OCI-LY7 (cell line): ENCODE measurements at regions not wholly inside any gene's neighbourhood (a gene's known extent, or its start where the extent isn't known, plus 50 kb on each side); places are given as distances from the start of the nearest gene placed in this dataset.

Experiments used
- BruUV-seq: library from RNA; stranded (reverse); fragments of 400-500 nt; replicated peaks from 2 replicates; lab custom pipeline; 2021; lab: Mats Ljungman, UMichigan
- CTCF ChIA-PET: fragments of 300-600 bp; sonication (Branson Sonifier 250); formaldehyde crosslinking; loops from one replicate; lab custom pipeline; 2022; ENCODE audit warnings: antibody characterized with exemption; ENCODE audit not compliant: unreplicated experiment; lab: Charles Lee
- POLR2A ChIA-PET: fragments of 300-600 bp; sonication (Branson Sonifier 250); formaldehyde crosslinking; loops from one replicate; lab custom pipeline; 2022; ENCODE audit warnings: antibody characterized with exemption; lab: Charles Lee
- DNase-seq: peaks from one replicate; pipeline ENCODE4 v3.0.0-alpha.2; 2015; ENCODE audit warnings: low spot score
- H2AFZ ChIP-seq: fragments of 200-600 bp; sonication (generic), shearing (Covaris generic); 2 replicates; pipeline ENCODE4 v1.6.1; 2014; ENCODE audit warnings: mild to moderate bottlenecking, antibody characterized with exemption, low read length, moderate library complexity
- H3K27ac ChIP-seq: fragments of 200-600 bp; sonication (generic); 2 replicates; pipeline ENCODE4 v1.5.1; 2014; ENCODE audit warnings: mixed run types, low read depth, mild to moderate bottlenecking, moderate library complexity, low read length, inconsistent platforms; ENCODE audit not compliant: poor library complexity, severe bottlenecking
- H3K36me3 ChIP-seq: fragments of 200-600 bp; sonication (generic); 2 replicates; pipeline ENCODE4 v1.6.1; 2014; ENCODE audit warnings: mild to moderate bottlenecking, antibody characterized with exemption, low read length, moderate library complexity, mixed read lengths; ENCODE audit not compliant: insufficient read depth
- H3K4me1 ChIP-seq: fragments of 200-600 bp; sonication (generic); 2 replicates; pipeline ENCODE4 v1.5.1; 2014; ENCODE audit warnings: mild to moderate bottlenecking, low read length; ENCODE audit not compliant: insufficient read depth, poor library complexity, severe bottlenecking
- H3K4me2 ChIP-seq: fragments of 200-600 bp; sonication (generic); 2 replicates; pipeline ENCODE4 v1.6.1; 2014; ENCODE audit warnings: mild to moderate bottlenecking, low read length
- H3K4me3 ChIP-seq: fragments of 200-600 bp; sonication (generic); 2 replicates; pipeline ENCODE4 v1.5.1; 2014; ENCODE audit warnings: mild to moderate bottlenecking, low read depth, low read length; ENCODE audit not compliant: poor library complexity, severe bottlenecking
- H3K79me2 ChIP-seq: fragments of 200-600 bp; sonication (generic); 2 replicates; pipeline ENCODE4 v1.6.1; 2016; ENCODE audit warnings: low read depth, mild to moderate bottlenecking, low read length, moderate library complexity, mixed read lengths; ENCODE audit not compliant: insufficient read depth
- H3K9me2 ChIP-seq: fragments of 200-600 bp; sonication (generic); 2 replicates; pipeline ENCODE4 v1.6.1; 2016; ENCODE audit warnings: mild to moderate bottlenecking, low read length, mixed read lengths; ENCODE audit not compliant: insufficient read depth
- H3K9me3 ChIP-seq: fragments of 200-600 bp; sonication (generic); 2 replicates; pipeline ENCODE4 v1.6.1; 2014; ENCODE audit warnings: mild to moderate bottlenecking, mixed run types, low read length, mixed read lengths
- H4K20me1 ChIP-seq: fragments of 200-600 bp; sonication (generic); 2 replicates; pipeline ENCODE4 v1.6.1; 2014; ENCODE audit warnings: mild to moderate bottlenecking, antibody characterized with exemption, low read length, moderate library complexity, mixed read lengths; ENCODE audit not compliant: insufficient read depth
- EZH2phosphoT487 ChIP-seq: fragments of 200-600 bp; sonication (generic); IDR thresholded peaks from 2 replicates; pipeline ENCODE4 v1.6.1; 2018; ENCODE audit warnings: low read depth, borderline replicate concordance, mild to moderate bottlenecking, mixed run types, antibody characterized with exemption, low read length, moderate library complexity, mixed read lengths
- intact Hi-C: fragments of 100-400 bp; cut with micrococcal nuclease; formaldehyde crosslinking; loops from one replicate; pipeline ENCODE4 v1.10.0; 2022; ENCODE audit not compliant: unreplicated experiment
- TF ChIP-seq, protein P1 (sequence below): fragments of 200-600 bp; sonication (generic); conservative IDR thresholded peaks from 2 replicates; pipeline ENCODE4 v1.5.1; 2014; ENCODE audit warnings: mild to moderate bottlenecking, antibody characterized with exemption, low read length, moderate library complexity, mixed read lengths

DNA sequence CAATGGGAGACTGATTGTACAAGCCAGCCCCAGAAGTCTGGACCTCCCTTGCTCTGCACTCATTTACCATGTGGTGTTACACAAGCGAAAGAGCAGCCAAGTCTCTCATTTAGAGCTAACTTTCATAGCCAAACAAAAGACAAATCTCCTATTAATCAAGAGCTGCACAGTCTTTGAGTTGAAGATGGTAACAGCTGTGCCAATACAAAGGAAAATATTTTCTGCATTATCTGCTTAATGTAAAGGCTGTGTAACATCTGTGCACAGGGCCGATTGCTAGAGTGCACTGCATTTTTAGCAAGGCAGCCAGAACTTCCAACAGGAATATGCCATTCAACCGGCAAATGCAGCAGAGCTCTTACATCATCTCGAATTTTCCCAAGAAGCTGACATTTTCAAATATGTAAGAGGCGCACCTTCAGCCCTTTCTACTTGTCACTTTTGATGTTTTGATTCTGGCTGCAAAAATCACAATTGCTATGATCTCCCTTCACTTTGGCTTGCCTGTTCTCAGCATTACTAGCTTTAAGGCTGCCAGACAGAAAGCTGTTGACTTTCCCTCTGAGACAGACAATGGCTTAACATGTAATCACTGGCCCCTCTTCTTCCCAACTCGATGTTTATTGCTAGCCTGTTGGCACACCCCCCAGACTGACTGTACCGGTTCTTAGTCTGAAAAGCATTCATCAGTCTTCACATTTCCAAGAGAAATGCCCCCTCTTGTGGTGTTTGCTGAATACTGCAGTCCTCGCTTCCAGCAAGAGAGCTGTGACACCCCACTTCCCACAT, 96.9 kb upstream of the TANK start:
- H4K20me1 ChIP-seq = no peaks in the 10 kb centered on the region
- H3K9me2 ChIP-seq = no peaks in the 10 kb centered on the region
- CTCF ChIA-PET = interaction anchor here (0.6 to 1.2 kb wide), 3 partner anchors 27 to 632 kb away, joined by 3 read pairs; no protein-coding TSS in a partner anchor
- H3K4me2 ChIP-seq = no peak overlapping the region
- peak; percentile 65 for DNase-seq
- H3K27ac ChIP-seq = no peak overlapping the region
- no peaks in the 10 kb centered on the region for H3K36me3 ChIP-seq
- H3K4me3 ChIP-seq = no peak overlapping the region
- peak overlapping the region; percentile 34; the same call in 1 of the 2 replicates for H2AFZ ChIP-seq
- intact Hi-C loops = loop anchor here (10.0 kb wide), 1 partner anchor 359 kb away; no protein-coding TSS in a partner anchor
- TF ChIP-seq EZH2phosphoT487 = no peak
- TF ChIP-seq, protein P1, sequence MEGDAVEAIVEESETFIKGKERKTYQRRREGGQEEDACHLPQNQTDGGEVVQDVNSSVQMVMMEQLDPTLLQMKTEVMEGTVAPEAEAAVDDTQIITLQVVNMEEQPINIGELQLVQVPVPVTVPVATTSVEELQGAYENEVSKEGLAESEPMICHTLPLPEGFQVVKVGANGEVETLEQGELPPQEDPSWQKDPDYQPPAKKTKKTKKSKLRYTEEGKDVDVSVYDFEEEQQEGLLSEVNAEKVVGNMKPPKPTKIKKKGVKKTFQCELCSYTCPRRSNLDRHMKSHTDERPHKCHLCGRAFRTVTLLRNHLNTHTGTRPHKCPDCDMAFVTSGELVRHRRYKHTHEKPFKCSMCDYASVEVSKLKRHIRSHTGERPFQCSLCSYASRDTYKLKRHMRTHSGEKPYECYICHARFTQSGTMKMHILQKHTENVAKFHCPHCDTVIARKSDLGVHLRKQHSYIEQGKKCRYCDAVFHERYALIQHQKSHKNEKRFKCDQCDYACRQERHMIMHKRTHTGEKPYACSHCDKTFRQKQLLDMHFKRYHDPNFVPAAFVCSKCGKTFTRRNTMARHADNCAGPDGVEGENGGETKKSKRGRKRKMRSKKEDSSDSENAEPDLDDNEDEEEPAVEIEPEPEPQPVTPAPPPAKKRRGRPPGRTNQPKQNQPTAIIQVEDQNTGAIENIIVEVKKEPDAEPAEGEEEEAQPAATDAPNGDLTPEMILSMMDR = peak; percentile 95
- POLR2A ChIA-PET = interaction anchor here (0.6 to 1.6 kb wide), 11 partner anchors 10 to 275 kb away, joined by 3 to 5 read pairs (median 3); partner anchors contain the start of gene PSMD14
- H3K9me3 ChIP-seq = no peaks in the 10 kb centered on the region
- H3K4me1 ChIP-seq = no peaks in the 10 kb centered on the region
- H3K79me2 ChIP-seq = no peaks in the 10 kb centered on the region
- no TSS peak for BruUV-seq

DNA sequence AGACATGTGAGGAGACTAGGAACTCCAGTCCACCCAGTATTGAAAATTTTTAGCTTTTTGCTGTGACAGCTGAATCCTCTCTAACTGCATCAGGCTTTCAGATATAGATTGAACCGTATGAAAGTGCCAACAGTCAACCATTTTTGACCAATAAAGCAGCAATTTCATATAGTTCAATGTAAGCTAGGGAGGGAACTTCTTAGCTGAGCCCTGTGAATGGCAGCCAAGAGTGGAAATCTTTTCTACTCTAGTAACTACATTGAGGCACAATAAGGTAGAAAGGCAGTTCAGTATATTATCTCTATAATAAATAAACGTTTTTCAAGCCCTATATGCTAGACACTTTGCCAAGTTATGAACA, 96.3 kb upstream of the TANK start:
- Histone ChIP-seq H3K9me3 (no peaks in the 10 kb centered on the region), H3K4me1 (no peaks in the 10 kb centered on the region), H4K20me1 (no peaks in the 10 kb centered on the region), H3K4me3 (no peak overlapping the region), H3K27ac (no peak overlapping the region), H3K4me2 (no peak overlapping the region), H3K36me3 (no peaks in the 10 kb centered on the region), H2AFZ (peak overlapping the region; percentile 34; the same call in 1 of the 2 replicates), H3K79me2 (no peaks in the 10 kb centered on the region), H3K9me2 (no peaks in the 10 kb centered on the region)
- no peak for DNase-seq
- ChIA-PET CTCF (interaction anchor here (0.6 to 1.2 kb wide), 3 partner anchors 27 to 632 kb away, joined by 3 read pairs; no protein-coding TSS in a partner anchor), POLR2A (interaction anchor here (0.6 to 1.6 kb wide), 12 partner anchors 10 to 374 kb away, joined by 3 to 5 read pairs (median 3); partner anchors contain the start of gene PSMD14)
- TF ChIP-seq, protein P1 = no peak; the same call in none of the 2 replicates
- TF ChIP-seq EZH2phosphoT487 = no peak
- BruUV-seq = no TSS peak
- intact Hi-C loops = loop anchor here (10.0 kb wide), 1 partner anchor 359 kb away; no protein-coding TSS in a partner anchor
